Lower leg skin (tissue), 3 donors: ENCODE measurements at regions not wholly inside any gene's neighbourhood (a gene's known extent, or its start where the extent isn't known, plus 50 kb on each side); places are given as distances from the start of the nearest gene placed in this dataset.

Source experiments
- CTCF ChIP-seq, 3 donors: fragments of 450-650 bp; IDR thresholded peaks; one replicate each; pipeline ENCODE4 v1.5.1; 2016; ENCODE audit warnings: antibody characterized with exemption in 3 of 3, mild to moderate bottlenecking in 3 of 3, moderate library complexity in 2 of 3
- POLR2A ChIP-seq, 2 donors: fragments of 450-650 bp; IDR thresholded peaks; one replicate each; pipeline ENCODE4 v1.6.1; 2016 to 2017; ENCODE audit warnings: antibody characterized with exemption in 2 of 2, mild to moderate bottlenecking in 1 of 2, moderate library complexity in 1 of 2

- TF ChIP-seq CTCF (IDR thresholded peaks at IDR 0.05) (no peak), POLR2A (IDR thresholded peaks at IDR 0.05) (no peak)
Measured at GRCh38 chr4:81574991-81575390, 103.3 kb upstream of the RASGEF1B start.
